HepG2 (cell line): ENCODE measurements at regions not wholly inside any gene's neighbourhood (a gene's known extent, or its start where the extent isn't known, plus 50 kb on each side); places are given as distances from the start of the nearest gene placed in this dataset.

Experiments used
- LBX2 ChIP-seq: sonication (generic); formaldehyde crosslinking; IDR thresholded peaks from 2 replicates; pipeline ENCODE4 v1.5.0; 2020; ENCODE audit warnings: missing genetic modification reagents, mild to moderate bottlenecking, borderline replicate concordance
- MEF2D ChIP-seq: sonication (generic); formaldehyde crosslinking; IDR thresholded peaks from 2 replicates; pipeline ENCODE4 v1.5.1; 2020; ENCODE audit warnings: mild to moderate bottlenecking, missing genetic modification reagents
- NFE2L1 ChIP-seq: sonication (generic); formaldehyde crosslinking; IDR thresholded peaks from 2 replicates; pipeline ENCODE4 v1.4.0; 2020; ENCODE audit warnings: missing genetic modification reagents, mild to moderate bottlenecking, borderline replicate concordance
- REST ChIP-seq, 2 experiments: IDR thresholded peaks; 2 replicates each; pipeline ENCODE4 v1.6.1; 2011 to 2012; ENCODE audit warnings: low read length in 2 of 2, borderline replicate concordance in 1 of 2, low read depth in 1 of 2, mild to moderate bottlenecking in 1 of 2, moderate library complexity in 1 of 2
- ZMAT5 ChIP-seq: sonication (generic); formaldehyde crosslinking; IDR thresholded peaks from 2 replicates; pipeline ENCODE4 v1.5.0; 2020; ENCODE audit warnings: mild to moderate bottlenecking, low read depth, missing genetic modification reagents, borderline replicate concordance
- ZNF225 ChIP-seq: sonication (generic); formaldehyde crosslinking; IDR thresholded peaks from 2 replicates; pipeline ENCODE4 v1.4.0; 2020; ENCODE audit warnings: mild to moderate bottlenecking, missing genetic modification reagents
- TF ChIP-seq, protein P1 (sequence below): sonication (generic); formaldehyde crosslinking; IDR thresholded peaks from 2 replicates; pipeline ENCODE4 v1.4.0; 2020; ENCODE audit warnings: missing genetic modification reagents

GRCh38 chr16:86222547-86222946 is 287.8 kb upstream of the FOXF1 start (continued):
- TF ChIP-seq REST (IDR thresholded peaks at IDR 0.05; ENCODE audit: borderline replicate concordance in 1 of 2, low read depth in 1 of 2, low read length in 2 of 2) (no peak), ZMAT5 (CRISPR knock-in tag) (no peak), MEF2D (CRISPR knock-in tag) (no peak), LBX2 (CRISPR knock-in tag) (no peak), ZNF225 (CRISPR knock-in tag) (no peak), NFE2L1 (CRISPR knock-in tag) (no peak)
- TF ChIP-seq, protein P1, sequence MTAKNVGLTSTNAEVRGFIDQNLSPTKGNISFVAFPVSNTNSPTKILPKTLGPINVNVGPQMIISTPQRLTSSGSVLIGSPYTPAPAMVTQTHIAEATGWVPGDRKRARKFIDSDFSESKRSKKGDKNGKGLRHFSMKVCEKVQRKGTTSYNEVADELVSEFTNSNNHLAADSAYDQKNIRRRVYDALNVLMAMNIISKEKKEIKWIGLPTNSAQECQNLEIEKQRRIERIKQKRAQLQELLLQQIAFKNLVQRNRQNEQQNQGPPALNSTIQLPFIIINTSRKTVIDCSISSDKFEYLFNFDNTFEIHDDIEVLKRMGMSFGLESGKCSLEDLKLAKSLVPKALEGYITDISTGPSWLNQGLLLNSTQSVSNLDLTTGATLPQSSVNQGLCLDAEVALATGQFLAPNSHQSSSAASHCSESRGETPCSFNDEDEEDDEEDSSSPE (CRISPR knock-in tag): no peak
